ENCODE measurements at regions not wholly inside any gene's neighbourhood (a gene's known extent, or its start where the extent isn't known, plus 50 kb on each side); places are given as distances from the start of the nearest gene placed in this dataset.

DNA sequence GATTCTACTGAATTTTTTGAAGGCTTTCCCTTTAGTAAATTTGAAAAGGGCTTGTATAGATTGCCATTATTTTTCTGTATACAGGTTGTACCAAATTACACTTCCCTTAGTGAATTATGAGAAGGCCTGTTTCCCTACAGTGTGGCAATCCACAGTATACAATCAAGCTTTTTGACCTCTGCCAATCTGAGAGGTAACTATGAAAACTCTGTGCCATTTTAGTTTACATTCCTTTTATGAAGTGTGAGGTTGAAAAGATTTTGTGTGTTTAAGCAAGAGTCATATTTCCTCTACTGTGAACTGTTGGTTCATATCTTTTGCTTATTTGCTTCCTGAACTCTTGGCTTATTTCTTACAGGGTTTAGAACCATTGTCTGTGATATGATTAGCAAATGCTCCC is 432.5 kb downstream of the KCNA4 start:
- TF ChIP-seq CTCF (conservative IDR thresholded peaks at IDR 0.05; ENCODE audit: low read length) (no peak), EZH2phosphoT487 (IDR thresholded peaks at IDR 0.05; ENCODE audit: borderline replicate concordance) (no peak)

Measured in Loucy (cell line).